Forelimb muscle (tissue), 1 donor: ENCODE measurements at regions not wholly inside any gene's neighbourhood (a gene's known extent, or its start where the extent isn't known, plus 50 kb on each side); places are given as distances from the start of the nearest gene placed in this dataset.

Experiments used
- DNase-seq: peaks from one replicate; pipeline ENCODE4 v3.0.0-alpha.2; 2013; ENCODE audit warnings: low read depth

- DNase-seq, result no peak
Measured at GRCh38 chr14:38111046-38111445, 96.7 kb upstream of the SSTR1 start.

GRCh38 chr14:38113546-38113945 is 94.2 kb upstream of the SSTR1 start:
- no peak for DNase-seq

- no peak for DNase-seq
Measured at GRCh38 chr14:38116895-38117294, 90.8 kb upstream of the SSTR1 start.

- DNase-seq, result no peak
Measured at GRCh38 chr14:38120109-38120508, 87.6 kb upstream of the SSTR1 start.

GRCh38 chr14:38121320-38122020 is 86.2 kb upstream of the SSTR1 start:
- no peak for DNase-seq

GRCh38 chr14:38122241-38122640 is 85.5 kb upstream of the SSTR1 start:
- no peak for DNase-seq

- no peak for DNase-seq
Measured at GRCh38 chr14:38124506-38124905, 83.2 kb upstream of the SSTR1 start.

GRCh38 chr14:38125481-38126037 is 82.1 kb upstream of the SSTR1 start:
- DNase-seq, result no peak

- no peak for DNase-seq
Measured at GRCh38 chr14:38127356-38127755, 80.3 kb upstream of the SSTR1 start.

- DNase-seq, result no peak
Measured at GRCh38 chr14:38127784-38128183, 79.9 kb upstream of the SSTR1 start.

- DNase-seq, result no peak
Measured at GRCh38 chr14:38128640-38129039, 79.1 kb upstream of the SSTR1 start.

GRCh38 chr14:38129192-38129591 is 78.5 kb upstream of the SSTR1 start:
- no peak for DNase-seq

- DNase-seq, result no peak
Measured at GRCh38 chr14:38129705-38130104, 78.0 kb upstream of the SSTR1 start.

GRCh38 chr14:38134416-38135030 is 73.2 kb upstream of the SSTR1 start:
- no peak for DNase-seq

- no peak for DNase-seq
Measured at GRCh38 chr14:38135106-38135867, 72.4 kb upstream of the SSTR1 start.

- DNase-seq, result no peak
Measured at GRCh38 chr14:38137005-38137404, 70.7 kb upstream of the SSTR1 start.

- no peak for DNase-seq
Measured at GRCh38 chr14:38138473-38139138, 69.1 kb upstream of the SSTR1 start.

GRCh38 chr14:38139926-38140325 is 67.8 kb upstream of the SSTR1 start:
- DNase-seq, result no peak

GRCh38 chr14:38143170-38143569 is 64.5 kb upstream of the SSTR1 start:
- DNase-seq, result no peak

- DNase-seq, result no peak
Measured at GRCh38 chr14:38143659-38144505, 63.8 kb upstream of the SSTR1 start.

- DNase-seq, result no peak
Measured at GRCh38 chr14:38145142-38145541, 62.6 kb upstream of the SSTR1 start.
